Tibial nerve (tissue), 4 donors: ENCODE measurements at regions not wholly inside any gene's neighbourhood (a gene's known extent, or its start where the extent isn't known, plus 50 kb on each side); places are given as distances from the start of the nearest gene placed in this dataset.

Source experiments
- DNase-seq, 2 donors: peaks; one replicate each; pipeline ENCODE4 v3.0.0-alpha.2; 2019; ENCODE audit warnings: low spot score in 2 of 2
- H3K27ac ChIP-seq, 4 donors: fragments of 200-600 bp; sonication (generic) in 3 of 4; one replicate each; pipeline ENCODE4 v1.5.1; 2017 to 2019; ENCODE audit warnings: mild to moderate bottlenecking in 1 of 4
- H3K27me3 ChIP-seq, 2 donors: fragments of 200-600 bp; sonication (generic) in 1 of 2; one replicate each; pipeline versions ENCODE4 v1.5.1 to v1.6.0; 2017 to 2019
- H3K36me3 ChIP-seq, 3 donors: fragments of 200-600 bp; sonication (generic); one replicate each; pipeline ENCODE4 v1.5.1; 2018 to 2019
- H3K4me1 ChIP-seq, 4 donors: fragments of 200-600 bp; sonication (generic) in 3 of 4; one replicate each; pipeline ENCODE4 v1.5.1; 2017 to 2019
- H3K4me3 ChIP-seq, 4 donors: fragments of 200-600 bp; sonication (generic) in 3 of 4; one replicate each; pipeline ENCODE4 v1.5.1; 2017 to 2019; ENCODE audit warnings: mild to moderate bottlenecking in 1 of 4, moderate library complexity in 1 of 4
- H3K9me3 ChIP-seq, 4 donors: fragments of 200-600 bp; sonication (generic) in 3 of 4; one replicate each; pipeline ENCODE4 v1.5.1; 2017 to 2019
- EP300 ChIP-seq, 2 donors: sonication (generic); formaldehyde crosslinking; IDR thresholded peaks; one replicate each; pipeline ENCODE4 v1.6.1; 2017; ENCODE audit warnings: antibody characterized with exemption in 2 of 2, mild to moderate bottlenecking in 1 of 2
- POLR2A ChIP-seq, 2 donors: fragments of 450-650 bp; IDR thresholded peaks; one replicate each; pipeline ENCODE4 v1.6.1; 2017; ENCODE audit warnings: antibody characterized with exemption in 2 of 2, mild to moderate bottlenecking in 2 of 2, moderate library complexity in 2 of 2
- WGBS, 2 donors: methylation state at CpG; one replicate each; pipeline ENCODE4 v1.1.5; 2018; 5-methylcytosine and 5-hydroxymethylcytosine counted together
- TF ChIP-seq, protein P1 (sequence below), 5 experiments: fragments of 200-600 bp in 3 of 5; fragments of 450-650 bp in 2 of 5; sonication (generic) in 3 of 5; IDR thresholded peaks; one replicate each; pipeline ENCODE4 v1.5.1; 2016 to 2019; ENCODE audit warnings: antibody characterized with exemption in 5 of 5, mild to moderate bottlenecking in 3 of 5, moderate library complexity in 2 of 5

DNA sequence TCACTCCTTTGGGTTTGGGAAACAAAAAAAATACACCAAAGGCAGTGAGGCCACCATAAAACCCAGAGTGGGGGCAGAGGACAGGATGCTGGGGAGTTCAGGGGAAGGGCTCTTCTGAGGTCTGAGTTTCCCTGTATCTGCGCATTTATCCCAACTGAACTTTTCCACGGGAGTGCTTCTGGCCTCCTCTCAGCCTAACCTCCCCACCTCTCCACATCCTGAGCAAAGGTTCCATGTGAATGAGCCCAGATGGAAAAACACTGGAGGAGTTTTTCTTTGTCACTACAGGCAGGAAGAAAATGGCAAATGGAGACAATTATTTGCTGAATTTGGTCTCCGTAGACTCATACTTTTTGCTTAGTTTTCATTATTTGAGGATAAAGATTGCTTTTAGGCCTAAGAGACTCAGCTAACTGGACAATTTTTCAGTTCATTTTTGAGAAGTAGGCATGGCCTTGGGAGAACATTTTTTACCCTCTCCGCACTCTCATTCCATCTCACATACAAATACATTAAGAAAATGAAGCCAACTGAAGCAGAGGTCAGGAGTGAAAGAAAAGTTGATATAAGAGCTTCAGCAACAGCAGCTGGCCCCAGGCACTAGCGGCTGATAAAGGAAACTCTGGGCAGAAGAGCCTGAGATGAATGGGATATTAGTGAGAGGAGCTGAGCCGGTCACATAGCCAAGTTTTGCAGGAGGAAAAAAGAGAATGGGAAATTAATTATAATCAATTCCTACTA lies 82.6 kb upstream of the CYP1B1 start:
- no peak for DNase-seq
- Histone ChIP-seq H3K36me3 (no peaks in the 10 kb centered on the region), H3K9me3 (no peaks in the 10 kb centered on the region), H3K4me1 (peaks cover 0 to 51% (median 10%) of the 10 kb centered on the region in 4 donors), H3K27me3 (no peaks in the 10 kb centered on the region), H3K27ac (peak overlapping the region; percentile 59 to 81 (median 76)), H3K4me3 (no peak overlapping the region)
- no peak for TF ChIP-seq EP300 (IDR thresholded peaks at IDR 0.05)
- no peak for TF ChIP-seq POLR2A (IDR thresholded peaks at IDR 0.05)
- TF ChIP-seq, protein P1, sequence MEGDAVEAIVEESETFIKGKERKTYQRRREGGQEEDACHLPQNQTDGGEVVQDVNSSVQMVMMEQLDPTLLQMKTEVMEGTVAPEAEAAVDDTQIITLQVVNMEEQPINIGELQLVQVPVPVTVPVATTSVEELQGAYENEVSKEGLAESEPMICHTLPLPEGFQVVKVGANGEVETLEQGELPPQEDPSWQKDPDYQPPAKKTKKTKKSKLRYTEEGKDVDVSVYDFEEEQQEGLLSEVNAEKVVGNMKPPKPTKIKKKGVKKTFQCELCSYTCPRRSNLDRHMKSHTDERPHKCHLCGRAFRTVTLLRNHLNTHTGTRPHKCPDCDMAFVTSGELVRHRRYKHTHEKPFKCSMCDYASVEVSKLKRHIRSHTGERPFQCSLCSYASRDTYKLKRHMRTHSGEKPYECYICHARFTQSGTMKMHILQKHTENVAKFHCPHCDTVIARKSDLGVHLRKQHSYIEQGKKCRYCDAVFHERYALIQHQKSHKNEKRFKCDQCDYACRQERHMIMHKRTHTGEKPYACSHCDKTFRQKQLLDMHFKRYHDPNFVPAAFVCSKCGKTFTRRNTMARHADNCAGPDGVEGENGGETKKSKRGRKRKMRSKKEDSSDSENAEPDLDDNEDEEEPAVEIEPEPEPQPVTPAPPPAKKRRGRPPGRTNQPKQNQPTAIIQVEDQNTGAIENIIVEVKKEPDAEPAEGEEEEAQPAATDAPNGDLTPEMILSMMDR (IDR thresholded peaks at IDR 0.05) = no peak
- 55 to 61% methylated on average over 6 of the region's 6 CpGs for WGBS, 2 donors

DNA sequence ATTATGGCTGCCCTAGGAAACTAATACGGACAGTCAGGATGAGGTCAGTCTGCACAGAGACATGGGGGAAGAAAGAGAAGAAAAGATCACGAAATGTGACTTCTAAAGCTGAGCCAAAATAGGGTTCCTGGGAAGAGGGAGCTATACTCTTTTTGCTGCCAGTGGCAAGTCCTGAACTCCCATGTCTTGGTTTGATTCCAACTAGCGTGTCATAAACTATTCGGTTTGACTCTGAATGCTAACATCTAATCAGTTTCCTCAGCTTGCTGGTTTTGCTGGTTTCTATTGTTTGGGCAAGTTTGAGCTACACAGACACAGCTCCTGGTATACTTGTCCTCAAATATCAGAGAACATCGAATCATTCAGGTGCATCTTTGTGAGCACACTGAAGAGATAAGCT lies 80.5 kb upstream of the CYP1B1 start:
- TF ChIP-seq EP300 (IDR thresholded peaks at IDR 0.05) (no peak), POLR2A (IDR thresholded peaks at IDR 0.05) (no peak)
- TF ChIP-seq, protein P1 (IDR thresholded peaks at IDR 0.05) = no peak
- WGBS, 2 donors = 69 to 73% methylated on average over 5 of the region's 5 CpGs

DNA sequence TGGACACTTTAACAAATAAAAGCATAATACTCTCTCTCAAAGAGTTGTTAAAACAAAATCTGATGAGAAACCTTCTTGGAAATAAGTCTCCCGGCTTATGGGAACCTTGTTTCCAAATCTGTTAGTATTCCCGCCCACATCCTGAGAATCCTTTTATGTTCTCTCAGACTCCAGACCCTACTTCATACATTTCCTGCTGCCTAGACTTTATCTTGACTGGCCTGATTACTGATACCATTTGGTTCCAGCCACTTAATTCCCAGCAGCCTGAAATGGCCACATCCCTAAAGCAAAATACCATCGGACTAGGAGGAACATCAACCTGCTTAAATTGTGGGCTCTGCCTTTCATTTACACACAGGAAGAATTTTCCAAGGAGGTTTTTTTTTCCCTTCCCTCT lies 79.1 kb upstream of the CYP1B1 start:
- no peaks in the 10 kb centered on the region for H3K27me3 ChIP-seq
- 78 to 79% methylated on average over 3 of the region's 3 CpGs for WGBS, 2 donors
- no peak overlapping the region for H3K27ac ChIP-seq
- H3K9me3 ChIP-seq = no peaks in the 10 kb centered on the region
- H3K4me1 ChIP-seq = peaks cover 0 to 37% (median 8%) of the 10 kb centered on the region in 4 donors
- H3K36me3 ChIP-seq = no peaks in the 10 kb centered on the region
- TF ChIP-seq POLR2A (IDR thresholded peaks at IDR 0.05) = no peak
- no peak for TF ChIP-seq EP300 (IDR thresholded peaks at IDR 0.05)
- TF ChIP-seq, protein P1 (IDR thresholded peaks at IDR 0.05) = no peak
- H3K4me3 ChIP-seq = no peak overlapping the region
- DNase-seq = no peak

More for the DNA sequence above, 80.5 kb upstream of the CYP1B1 start:
- Histone ChIP-seq H3K4me1 (peaks cover 0 to 51% (median 10%) of the 10 kb centered on the region in 4 donors), H3K4me3 (no peak overlapping the region), H3K27me3 (no peaks in the 10 kb centered on the region), H3K36me3 (no peaks in the 10 kb centered on the region), H3K27ac (peak overlapping the region in 1 of 4 donors; percentile 15), H3K9me3 (no peaks in the 10 kb centered on the region)
- DNase-seq = no peak

DNA sequence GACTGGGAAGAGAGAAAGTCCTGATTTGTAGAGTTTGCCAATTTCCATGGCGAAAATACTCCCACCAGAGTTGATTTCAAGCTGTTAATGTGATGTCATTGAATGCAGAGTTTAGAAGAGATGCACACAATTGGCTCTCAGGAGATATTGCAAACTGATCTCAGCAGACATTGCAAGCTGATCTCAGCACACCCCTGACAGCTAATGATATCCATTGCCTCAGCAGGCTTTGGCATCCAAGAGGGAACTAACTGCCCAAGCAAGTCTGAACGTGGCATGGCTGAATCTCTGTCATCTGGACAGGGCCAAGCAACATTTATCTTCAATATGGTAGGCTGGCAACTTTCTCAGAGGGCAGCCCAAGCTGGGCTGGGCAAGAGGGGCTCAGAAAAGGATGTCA lies 78.4 kb upstream of the CYP1B1 start:
- Histone ChIP-seq H3K27ac (no peak overlapping the region), H3K27me3 (no peaks in the 10 kb centered on the region), H3K9me3 (no peaks in the 10 kb centered on the region), H3K4me3 (no peak overlapping the region), H3K36me3 (no peaks in the 10 kb centered on the region), H3K4me1 (peaks cover 0 to 30% (median 4%) of the 10 kb centered on the region in 4 donors)
- WGBS, 2 donors = 70 to 81% methylated on average over 2 of the region's 2 CpGs
- no peak for DNase-seq
- TF ChIP-seq, protein P1 (IDR thresholded peaks at IDR 0.05) = no peak
- TF ChIP-seq POLR2A (IDR thresholded peaks at IDR 0.05) (no peak), EP300 (IDR thresholded peaks at IDR 0.05) (no peak)

DNA sequence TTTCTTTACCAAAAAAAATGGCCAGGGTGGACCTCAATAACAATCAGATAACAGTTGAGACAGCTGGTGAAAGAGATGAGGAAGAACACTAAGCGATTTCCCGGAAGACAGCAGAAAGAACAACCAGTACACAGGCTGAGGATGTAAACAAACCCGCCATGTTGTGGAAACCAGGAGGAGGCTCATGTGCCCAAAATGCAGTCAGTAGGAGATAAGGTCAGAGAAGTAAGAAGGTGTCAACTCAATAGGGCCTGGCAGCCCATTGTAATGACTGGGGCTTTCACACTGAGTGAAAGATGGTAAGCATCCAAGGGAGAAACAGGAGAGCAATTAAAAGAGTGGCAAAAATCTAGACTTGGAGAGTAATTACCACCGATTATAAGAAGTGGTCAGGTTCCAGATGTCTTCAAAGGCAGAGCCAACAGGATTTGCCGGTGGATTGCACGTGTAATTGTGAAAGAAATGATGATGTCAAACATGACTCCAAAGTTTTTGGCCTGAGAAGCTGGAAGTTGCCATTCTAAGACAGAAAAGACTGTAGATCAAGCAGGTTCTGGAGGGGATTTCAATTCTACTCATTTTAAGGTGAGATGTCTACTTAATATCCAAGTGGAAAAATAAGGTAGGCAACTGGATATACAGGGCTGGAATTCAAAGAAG lies 77.7 kb upstream of the CYP1B1 start:
- 83 to 95% methylated on average over 6 of the region's 6 CpGs for WGBS, 2 donors
- no peak overlapping the region for H3K27ac ChIP-seq
- no peaks in the 10 kb centered on the region for H3K9me3 ChIP-seq
- H3K4me3 ChIP-seq = no peak overlapping the region
- no peak for DNase-seq
- TF ChIP-seq POLR2A (IDR thresholded peaks at IDR 0.05) (no peak), EP300 (IDR thresholded peaks at IDR 0.05) (no peak)
- TF ChIP-seq, protein P1 (IDR thresholded peaks at IDR 0.05) = no peak
- no peaks in the 10 kb centered on the region for H3K36me3 ChIP-seq
- peaks cover 0 to 25% (median 0%) of the 10 kb centered on the region in 4 donors for H3K4me1 ChIP-seq
- no peaks in the 10 kb centered on the region for H3K27me3 ChIP-seq
